Activated T-cell treated with anti-CD3 and anti-CD28 coated beads, Interleukin-2, amount 50 U/mL, for 72 hours (primary cell): ENCODE measurements at regions not wholly inside any gene's neighbourhood (a gene's known extent, or its start where the extent isn't known, plus 50 kb on each side); places are given as distances from the start of the nearest gene placed in this dataset.

Experiments used
- ATAC-seq, 2 donors: fragments of 150-1000 bp; cut with Tn5 transposase; replicated peaks in 1 of 2; 2 replicates each; pipeline ENCODE4 v1.10.0; 2021; ENCODE audit warnings: moderate library complexity in 2 of 2, mild to moderate bottlenecking in 1 of 2
- DNase-seq, 2 donors: peaks; one replicate each; pipeline ENCODE4 v3.0.0; 2021 to 2022; ENCODE audit warnings: mixed read lengths in 1 of 2
- H3K27ac Mint-ChIP-seq: one replicate; pipeline ENCODE4 v1.8.0; 2022; ENCODE audit warnings: mild to moderate bottlenecking, moderate library complexity, mixed read lengths
- H3K27me3 Mint-ChIP-seq: one replicate; pipeline ENCODE4 v1.8.0; 2022; ENCODE audit warnings: low read depth, mixed read lengths
- H3K36me3 Mint-ChIP-seq, 2 donors: one replicate each; pipeline ENCODE4 v1.8.0; 2022; ENCODE audit warnings: mixed read lengths in 2 of 2, mild to moderate bottlenecking in 1 of 2; ENCODE audit not compliant: insufficient read depth in 2 of 2
- H3K4me1 Mint-ChIP-seq: one replicate; pipeline ENCODE4 v1.8.0; 2022; ENCODE audit warnings: low read depth, mixed read lengths
- H3K4me3 Mint-ChIP-seq, 2 donors: one replicate each; pipeline ENCODE4 v1.8.0; 2022; ENCODE audit warnings: mild to moderate bottlenecking in 2 of 2, mixed read lengths in 2 of 2, moderate library complexity in 2 of 2
- H3K9me3 Mint-ChIP-seq, 2 donors: one replicate each; pipeline ENCODE4 v1.8.0; 2022; ENCODE audit warnings: mixed read lengths in 2 of 2

DNA sequence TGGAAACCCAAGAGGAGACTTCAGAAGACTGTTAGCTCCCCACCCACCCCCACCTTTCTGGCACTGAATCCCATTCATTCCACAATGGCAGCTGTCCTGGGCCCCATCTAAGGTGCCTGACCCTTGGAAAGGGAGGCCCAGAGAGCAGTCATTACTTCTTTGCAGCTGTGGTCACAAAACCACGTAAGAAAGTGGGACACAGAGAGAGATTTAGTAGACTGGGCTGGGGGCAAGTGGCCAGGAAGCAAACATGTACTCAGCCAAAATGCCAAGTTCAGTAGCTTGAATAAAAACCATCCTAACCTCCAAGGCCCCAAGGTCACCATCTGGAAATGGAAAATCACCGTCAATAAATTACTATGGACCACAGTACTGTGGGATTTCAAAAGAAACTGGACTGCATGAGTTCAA is 381.4 kb downstream of the TNS1 start:
- ATAC-seq, result no peak
- Mint-ChIP-seq H3K27me3 (no peaks in the 10 kb centered on the region), H3K27ac (no peak overlapping the region), H3K4me3 (no peak overlapping the region), H3K4me1 (no peaks in the 10 kb centered on the region), H3K9me3 (no peaks in the 10 kb centered on the region), H3K36me3 (no peaks in the 10 kb centered on the region)
- DNase-seq, result no peak

GRCh38 chr2:217618744-217619143 is 384.1 kb downstream of the TNS1 start:
- ATAC-seq, result no peak
- Mint-ChIP-seq H3K36me3 (no peaks in the 10 kb centered on the region), H3K4me3 (no peak overlapping the region), H3K27me3 (no peaks in the 10 kb centered on the region), H3K4me1 (peaks cover 11% of the 10 kb centered on the region), H3K27ac (no peak overlapping the region), H3K9me3 (no peaks in the 10 kb centered on the region)
- no peak for DNase-seq

- Mint-ChIP-seq H3K36me3 (no peaks in the 10 kb centered on the region), H3K27ac (no peak overlapping the region), H3K27me3 (no peaks in the 10 kb centered on the region), H3K4me1 (peaks cover 11% of the 10 kb centered on the region), H3K9me3 (no peaks in the 10 kb centered on the region), H3K4me3 (no peak overlapping the region)
- DNase-seq, result no peak
- no peak for ATAC-seq
These were observed 385.2 kb downstream of the TNS1 start for GRCh38 chr2:217617616-217618022.

- ATAC-seq, result no peak
- Mint-ChIP-seq H3K27ac (no peak overlapping the region), H3K9me3 (no peaks in the 10 kb centered on the region), H3K4me3 (no peak overlapping the region), H3K27me3 (no peaks in the 10 kb centered on the region), H3K4me1 (peaks cover 14% of the 10 kb centered on the region), H3K36me3 (no peaks in the 10 kb centered on the region)
- no peak for DNase-seq
These were observed 385.9 kb downstream of the TNS1 start for GRCh38 chr2:217616936-217617335.

DNA sequence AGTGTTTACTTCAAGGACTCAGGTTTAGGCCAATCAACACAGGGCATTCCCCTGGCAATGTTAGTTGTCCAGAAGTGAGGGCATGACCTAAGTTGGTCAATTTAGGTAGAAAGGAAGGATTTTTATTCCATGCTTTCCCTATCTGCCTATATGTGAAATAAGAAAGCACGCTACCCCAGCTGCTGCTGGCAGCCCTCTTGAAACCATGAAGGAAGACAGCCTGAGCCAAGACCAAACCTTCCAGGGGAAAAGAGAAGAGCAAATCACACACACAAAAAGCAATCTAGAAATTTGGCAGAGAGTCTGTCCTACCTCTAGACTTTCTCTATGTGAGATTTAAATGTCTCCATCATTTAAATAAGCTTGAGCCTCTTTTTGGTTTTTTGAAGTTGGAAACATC is 387.6 kb downstream of the TNS1 start:
- Mint-ChIP-seq H3K36me3 (peaks cover 0 to 1% of the 10 kb centered on the region in 2 donors), H3K27me3 (no peaks in the 10 kb centered on the region), H3K4me1 (peaks cover 32% of the 10 kb centered on the region), H3K27ac (peak overlapping the region; percentile 62), H3K9me3 (no peaks in the 10 kb centered on the region), H3K4me3 (no peak overlapping the region)
- ATAC-seq, result no peak
- DNase-seq, result no peak

DNA sequence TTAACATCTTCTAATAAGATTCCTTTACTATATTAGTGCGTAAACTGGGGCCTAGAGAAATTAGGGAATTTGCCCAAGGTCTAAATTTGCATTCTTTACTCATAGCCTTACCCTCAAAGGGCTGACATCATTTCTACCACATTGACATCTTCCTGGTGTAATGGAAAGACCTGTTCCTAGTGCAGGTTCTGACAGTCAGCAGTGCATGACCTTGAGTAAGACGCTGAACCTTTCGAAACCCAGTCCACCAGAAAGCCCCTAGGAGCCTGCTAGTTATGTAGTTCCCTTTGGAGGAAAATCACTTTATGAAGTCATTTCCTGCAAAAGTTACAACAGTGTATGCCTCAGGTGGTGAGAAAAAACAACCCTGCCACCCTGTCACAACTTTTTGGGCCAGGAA is 388.3 kb downstream of the TNS1 start:
- Mint-ChIP-seq H3K27me3 (no peaks in the 10 kb centered on the region), H3K9me3 (no peaks in the 10 kb centered on the region), H3K4me3 (no peak overlapping the region), H3K27ac (peak overlapping the region; percentile 62), H3K4me1 (peaks cover 39% of the 10 kb centered on the region), H3K36me3 (peaks cover 0 to 1% of the 10 kb centered on the region in 2 donors)
- peak in 1 of 2 donors; percentile 19 for DNase-seq
- ATAC-seq, result peak in 1 of 2 donors; percentile 54

DNA sequence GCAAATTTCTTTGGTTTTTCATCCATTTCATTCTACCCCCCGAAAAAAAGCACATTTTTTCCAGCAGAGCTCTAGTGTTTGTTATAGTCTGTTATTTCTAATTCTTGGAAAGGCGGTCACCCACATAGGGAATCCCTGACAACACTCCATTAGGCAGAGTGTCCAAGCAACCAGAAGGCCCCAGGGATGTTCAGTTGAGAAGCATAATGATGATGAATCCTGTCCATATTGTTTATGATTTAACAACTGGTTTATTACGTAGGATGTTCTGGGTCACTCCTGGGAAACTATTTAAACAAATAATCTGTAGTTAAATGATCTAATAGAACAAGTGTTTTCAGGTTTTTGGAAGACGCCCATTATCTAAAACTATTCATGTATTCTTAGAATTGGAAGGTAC is 388.7 kb downstream of the TNS1 start:
- H3K9me3 Mint-ChIP-seq, result no peaks in the 10 kb centered on the region
- no peak overlapping the region for H3K4me3 Mint-ChIP-seq
- H3K27ac Mint-ChIP-seq, result no peak overlapping the region
- peaks cover 41% of the 10 kb centered on the region for H3K4me1 Mint-ChIP-seq
- ATAC-seq (no peak), DNase-seq (no peak)
- no peaks in the 10 kb centered on the region for H3K27me3 Mint-ChIP-seq
- H3K36me3 Mint-ChIP-seq, result peaks cover 0 to 1% of the 10 kb centered on the region in 2 donors

- peaks cover 41% of the 10 kb centered on the region for H3K4me1 Mint-ChIP-seq
- no peak overlapping the region for H3K4me3 Mint-ChIP-seq
- DNase-seq, result no peak
- no peak for ATAC-seq
- no peak overlapping the region for H3K27ac Mint-ChIP-seq
- H3K36me3 Mint-ChIP-seq, result peaks cover 0 to 1% of the 10 kb centered on the region in 2 donors
- H3K27me3 Mint-ChIP-seq, result no peaks in the 10 kb centered on the region
- no peaks in the 10 kb centered on the region for H3K9me3 Mint-ChIP-seq
These were observed 389.9 kb downstream of the TNS1 start for GRCh38 chr2:217612920-217613319.

DNA sequence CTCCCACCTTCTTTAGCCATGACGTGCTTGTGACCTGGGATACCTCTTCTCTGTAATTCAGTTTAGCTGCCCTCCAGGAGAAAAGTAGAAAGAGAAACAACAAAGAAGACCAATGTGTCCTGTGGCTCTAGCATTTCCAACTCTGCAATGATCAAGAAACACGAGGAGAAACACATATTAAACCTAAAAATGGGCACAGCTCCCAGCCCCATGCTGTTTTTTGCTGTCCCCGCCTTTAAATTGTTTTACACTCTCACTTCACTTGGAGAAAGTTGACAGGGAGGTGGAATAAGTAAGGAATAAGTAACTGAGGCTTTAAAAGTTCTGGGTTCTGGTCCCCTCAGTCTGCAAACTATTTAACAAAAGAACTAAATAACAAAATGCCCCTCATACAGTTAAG is 390.6 kb downstream of the TNS1 start:
- Mint-ChIP-seq H3K27ac (no peak overlapping the region), H3K4me1 (peaks cover 41% of the 10 kb centered on the region), H3K27me3 (no peaks in the 10 kb centered on the region), H3K36me3 (peaks cover 0 to 1% of the 10 kb centered on the region in 2 donors), H3K4me3 (no peak overlapping the region), H3K9me3 (no peaks in the 10 kb centered on the region)
- DNase-seq (no peak), ATAC-seq (no peak)

- peak overlapping the region; percentile 27 for H3K27ac Mint-ChIP-seq
- H3K4me1 Mint-ChIP-seq, result peaks cover 41% of the 10 kb centered on the region
- DNase-seq (peak in 1 of 2 donors; percentile 6), ATAC-seq (no peak)
- no peaks in the 10 kb centered on the region for H3K27me3 Mint-ChIP-seq
- peaks cover 0 to 1% of the 10 kb centered on the region in 2 donors for H3K36me3 Mint-ChIP-seq
- H3K4me3 Mint-ChIP-seq, result no peak overlapping the region
- H3K9me3 Mint-ChIP-seq, result no peaks in the 10 kb centered on the region
These were observed 391.1 kb downstream of the TNS1 start for GRCh38 chr2:217611626-217612127.

- DNase-seq, result peak in 1 of 2 donors; percentile 6
- no peaks in the 10 kb centered on the region for H3K9me3 Mint-ChIP-seq
- peak overlapping the region; percentile 58 to 72 for H3K4me3 Mint-ChIP-seq
- peaks cover 0 to 1% of the 10 kb centered on the region in 2 donors for H3K36me3 Mint-ChIP-seq
- peak in 1 of 2 donors; percentile 18 for ATAC-seq
- no peaks in the 10 kb centered on the region for H3K27me3 Mint-ChIP-seq
- peak overlapping the region; percentile 62 for H3K27ac Mint-ChIP-seq
- H3K4me1 Mint-ChIP-seq, result peaks cover 41% of the 10 kb centered on the region
These were observed 391.7 kb downstream of the TNS1 start for GRCh38 chr2:217611056-217611455.

GRCh38 chr2:217610401-217610814 is 392.4 kb downstream of the TNS1 start:
- ATAC-seq (peak; percentile 89 to 90), DNase-seq (peak; percentile 64 to 68)
- Mint-ChIP-seq H3K4me3 (peak overlapping the region; percentile 58 to 72), H3K36me3 (peaks cover 0 to 1% of the 10 kb centered on the region in 2 donors), H3K27me3 (no peaks in the 10 kb centered on the region), H3K4me1 (peaks cover 41% of the 10 kb centered on the region), H3K27ac (peak overlapping the region; percentile 62), H3K9me3 (no peaks in the 10 kb centered on the region)

- no peak for DNase-seq
- peaks cover 38% of the 10 kb centered on the region for H3K4me1 Mint-ChIP-seq
- ATAC-seq, result no peak
- peak overlapping the region; percentile 62 for H3K27ac Mint-ChIP-seq
- no peaks in the 10 kb centered on the region for H3K9me3 Mint-ChIP-seq
- no peaks in the 10 kb centered on the region for H3K27me3 Mint-ChIP-seq
- H3K36me3 Mint-ChIP-seq, result peaks cover 0 to 1% of the 10 kb centered on the region in 2 donors
- peak overlapping the region in 1 of 2 donors; percentile 1 for H3K4me3 Mint-ChIP-seq
These were observed 392.8 kb downstream of the TNS1 start for GRCh38 chr2:217609952-217610351.

DNA sequence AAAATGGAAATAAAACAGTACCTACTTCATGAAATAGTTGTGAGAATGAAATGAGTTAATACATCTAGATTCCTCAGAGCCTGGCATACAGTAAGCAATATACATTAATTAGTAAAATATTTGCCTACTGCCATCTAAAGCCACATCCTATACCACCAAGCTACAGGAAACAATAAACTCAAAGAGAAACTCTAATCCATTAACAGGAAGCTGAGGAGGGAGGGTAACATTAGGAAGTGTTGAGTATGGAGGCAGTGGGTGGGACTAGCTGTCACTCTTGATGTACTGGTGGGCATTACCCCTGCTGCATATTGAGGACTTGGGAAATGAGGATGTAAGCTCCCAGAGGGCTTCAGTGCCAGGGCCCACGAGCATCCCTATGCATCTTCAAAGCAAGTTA is 396.5 kb downstream of the TNS1 start:
- no peak for DNase-seq
- Mint-ChIP-seq H3K27ac (no peak overlapping the region), H3K27me3 (no peaks in the 10 kb centered on the region), H3K9me3 (no peaks in the 10 kb centered on the region), H3K4me1 (peaks cover 20% of the 10 kb centered on the region), H3K36me3 (no peaks in the 10 kb centered on the region), H3K4me3 (no peak overlapping the region)
- ATAC-seq, result no peak
